ENCODE measurements at regions not wholly inside any gene's neighbourhood (a gene's known extent, or its start where the extent isn't known, plus 50 kb on each side); places are given as distances from the start of the nearest gene placed in this dataset.

- H3K4me1 ChIP-seq (ENCODE audit: control insufficient read depth, insufficient read depth, low read length): no peaks in the 10 kb centered on the region
- H3K4me2 ChIP-seq (ENCODE audit: control insufficient read depth, insufficient read depth): no peak overlapping the region
- no peaks in the 10 kb centered on the region for H3K79me2 ChIP-seq (ENCODE audit: control insufficient read depth, insufficient read depth, low read length)
- DNase-seq (ENCODE audit: low read depth, low spot score) (no peak), FAIRE-seq (no peak), ATAC-seq (no peak)
- no peaks in the 10 kb centered on the region for H4K20me1 ChIP-seq (ENCODE audit: control insufficient read depth, insufficient read depth)
- no peaks in the 10 kb centered on the region for H3K27me3 ChIP-seq (replicated peaks in 1 of 2; ENCODE audit: control insufficient read depth in 2 of 2, insufficient read depth in 2 of 2, low read length in 1 of 2)
- H3K9ac ChIP-seq (ENCODE audit: control insufficient read depth, insufficient read depth, low read length): no peak overlapping the region
- no TSS peak for BruUV-seq (replicated peaks)
- no peak overlapping the region for H3K4me3 ChIP-seq
- no peak overlapping the region for H3K27ac ChIP-seq (ENCODE audit: control insufficient read depth, insufficient read depth)
- intact Hi-C loops (cut with micrococcal nuclease; ENCODE audit: unreplicated experiment) (no loop called here), in situ Hi-C loops (cut with MboI) (no loop called here)
- 0% methylated on average over 1 of the region's 1 CpG for WGBS (ENCODE audit: insufficient coverage, insufficient replicate concordance, low lambda C conversion rate, missing lambda C conversion rate)
- ChIA-PET SMC1A (ENCODE audit: uncharacterized antibody, unreplicated experiment) (no interaction called here), CTCF (no interaction called here), RAD21 (ENCODE audit: unreplicated experiment) (no interaction called here), POLR2A (no interaction called here)
- H2AFZ ChIP-seq (ENCODE audit: control insufficient read depth, low read depth, low read length): no peak overlapping the region
- no peaks in the 10 kb centered on the region for H3K36me3 ChIP-seq (ENCODE audit: control insufficient read depth in 2 of 2, insufficient read depth in 2 of 2, low read length in 1 of 2)
- H3K9me3 ChIP-seq (replicated peaks; ENCODE audit: control insufficient read depth, insufficient read depth, low read length): no peaks in the 10 kb centered on the region
- TF ChIP-seq RUNX3 (IDR thresholded peaks at IDR 0.05; ENCODE audit: low read length) (no peak), NR2F1 (conservative IDR thresholded peaks at IDR 0.05) (no peak), HDAC6 (IDR thresholded peaks at IDR 0.05; ENCODE audit: unreplicated experiment) (no peak), ATF7 (IDR thresholded peaks at IDR 0.05; ENCODE audit: low read depth) (no peak), RFX5 (IDR thresholded peaks at IDR 0.05; ENCODE audit: low read depth, low read length) (no peak), LARP7 (IDR thresholded peaks at IDR 0.05) (no peak), STAT3 (IDR thresholded peaks at IDR 0.05; ENCODE audit: low read depth, low read length) (no peak), ATF3 (IDR thresholded peaks at IDR 0.05; ENCODE audit: borderline replicate concordance, extremely low read depth, low read depth, low read length) (no peak), CEBPZ (IDR thresholded peaks at IDR 0.05; ENCODE audit: low read depth, low read length) (no peak), CREM (IDR thresholded peaks at IDR 0.05; ENCODE audit: low read depth) (no peak), MXI1 (IDR thresholded peaks at IDR 0.05; ENCODE audit: low read depth, low read length) (no peak), YY1 (IDR thresholded peaks at IDR 0.05; ENCODE audit: low read depth, low read length) (no peak)
- TF ChIP-seq, protein P1, sequence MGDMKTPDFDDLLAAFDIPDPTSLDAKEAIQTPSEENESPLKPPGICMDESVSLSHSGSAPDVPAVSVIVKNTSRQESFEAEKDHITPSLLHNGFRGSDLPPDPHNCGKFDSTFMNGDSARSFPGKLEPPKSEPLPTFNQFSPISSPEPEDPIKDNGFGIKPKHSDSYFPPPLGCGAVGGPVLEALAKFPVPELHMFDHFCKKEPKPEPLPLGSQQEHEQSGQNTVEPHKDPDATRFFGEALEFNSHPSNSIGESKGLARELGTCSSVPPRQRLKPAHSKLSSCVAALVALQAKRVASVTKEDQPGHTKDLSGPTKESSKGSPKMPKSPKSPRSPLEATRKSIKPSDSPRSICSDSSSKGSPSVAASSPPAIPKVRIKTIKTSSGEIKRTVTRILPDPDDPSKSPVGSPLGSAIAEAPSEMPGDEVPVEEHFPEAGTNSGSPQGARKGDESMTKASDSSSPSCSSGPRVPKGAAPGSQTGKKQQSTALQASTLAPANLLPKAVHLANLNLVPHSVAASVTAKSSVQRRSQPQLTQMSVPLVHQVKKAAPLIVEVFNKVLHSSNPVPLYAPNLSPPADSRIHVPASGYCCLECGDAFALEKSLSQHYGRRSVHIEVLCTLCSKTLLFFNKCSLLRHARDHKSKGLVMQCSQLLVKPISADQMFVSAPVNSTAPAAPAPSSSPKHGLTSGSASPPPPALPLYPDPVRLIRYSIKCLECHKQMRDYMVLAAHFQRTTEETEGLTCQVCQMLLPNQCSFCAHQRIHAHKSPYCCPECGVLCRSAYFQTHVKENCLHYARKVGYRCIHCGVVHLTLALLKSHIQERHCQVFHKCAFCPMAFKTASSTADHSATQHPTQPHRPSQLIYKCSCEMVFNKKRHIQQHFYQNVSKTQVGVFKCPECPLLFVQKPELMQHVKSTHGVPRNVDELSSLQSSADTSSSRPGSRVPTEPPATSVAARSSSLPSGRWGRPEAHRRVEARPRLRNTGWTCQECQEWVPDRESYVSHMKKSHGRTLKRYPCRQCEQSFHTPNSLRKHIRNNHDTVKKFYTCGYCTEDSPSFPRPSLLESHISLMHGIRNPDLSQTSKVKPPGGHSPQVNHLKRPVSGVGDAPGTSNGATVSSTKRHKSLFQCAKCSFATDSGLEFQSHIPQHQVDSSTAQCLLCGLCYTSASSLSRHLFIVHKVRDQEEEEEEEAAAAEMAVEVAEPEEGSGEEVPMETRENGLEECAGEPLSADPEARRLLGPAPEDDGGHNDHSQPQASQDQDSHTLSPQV (IDR thresholded peaks at IDR 0.05): no peak
- TF ChIP-seq, protein P2, sequence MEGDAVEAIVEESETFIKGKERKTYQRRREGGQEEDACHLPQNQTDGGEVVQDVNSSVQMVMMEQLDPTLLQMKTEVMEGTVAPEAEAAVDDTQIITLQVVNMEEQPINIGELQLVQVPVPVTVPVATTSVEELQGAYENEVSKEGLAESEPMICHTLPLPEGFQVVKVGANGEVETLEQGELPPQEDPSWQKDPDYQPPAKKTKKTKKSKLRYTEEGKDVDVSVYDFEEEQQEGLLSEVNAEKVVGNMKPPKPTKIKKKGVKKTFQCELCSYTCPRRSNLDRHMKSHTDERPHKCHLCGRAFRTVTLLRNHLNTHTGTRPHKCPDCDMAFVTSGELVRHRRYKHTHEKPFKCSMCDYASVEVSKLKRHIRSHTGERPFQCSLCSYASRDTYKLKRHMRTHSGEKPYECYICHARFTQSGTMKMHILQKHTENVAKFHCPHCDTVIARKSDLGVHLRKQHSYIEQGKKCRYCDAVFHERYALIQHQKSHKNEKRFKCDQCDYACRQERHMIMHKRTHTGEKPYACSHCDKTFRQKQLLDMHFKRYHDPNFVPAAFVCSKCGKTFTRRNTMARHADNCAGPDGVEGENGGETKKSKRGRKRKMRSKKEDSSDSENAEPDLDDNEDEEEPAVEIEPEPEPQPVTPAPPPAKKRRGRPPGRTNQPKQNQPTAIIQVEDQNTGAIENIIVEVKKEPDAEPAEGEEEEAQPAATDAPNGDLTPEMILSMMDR (IDR thresholded peaks at IDR 0.05 in 2 of 3, conservative IDR thresholded peaks at IDR 0.05 in 1 of 3; ENCODE audit: control insufficient read depth in 2 of 3, extremely low read depth in 1 of 3, insufficient read depth in 1 of 3, low read depth in 3 of 3, low read length in 3 of 3): no peak
- TF ChIP-seq, protein P3, sequence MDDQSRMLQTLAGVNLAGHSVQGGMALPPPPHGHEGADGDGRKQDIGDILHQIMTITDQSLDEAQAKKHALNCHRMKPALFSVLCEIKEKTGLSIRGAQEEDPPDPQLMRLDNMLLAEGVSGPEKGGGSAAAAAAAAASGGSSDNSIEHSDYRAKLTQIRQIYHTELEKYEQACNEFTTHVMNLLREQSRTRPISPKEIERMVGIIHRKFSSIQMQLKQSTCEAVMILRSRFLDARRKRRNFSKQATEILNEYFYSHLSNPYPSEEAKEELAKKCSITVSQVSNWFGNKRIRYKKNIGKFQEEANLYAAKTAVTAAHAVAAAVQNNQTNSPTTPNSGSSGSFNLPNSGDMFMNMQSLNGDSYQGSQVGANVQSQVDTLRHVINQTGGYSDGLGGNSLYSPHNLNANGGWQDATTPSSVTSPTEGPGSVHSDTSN (IDR thresholded peaks at IDR 0.05; ENCODE audit: insufficient replicate concordance, low read depth, low read length): no peak
Observed at GRCh38 chr4:18401868-18402267, 380.3 kb upstream of the LCORL start.

Data from GM12878 (cell line).